GM18861 (cell line): ENCODE measurements at regions not wholly inside any gene's neighbourhood (a gene's known extent, or its start where the extent isn't known, plus 50 kb on each side); places are given as distances from the start of the nearest gene placed in this dataset.
"Not testable (repeated sequence)": the region's sequence is repeated elsewhere in the genome, so short reads cannot be mapped to it uniquely, and the experiment has no call there.

ENCODE experiments used
- ATAC-seq: cut with Tn5 transposase; IDR thresholded peaks from one replicate; pipeline ENCODE4 v1.9.1; 2021; ENCODE audit not compliant: unreplicated experiment

- not testable (repeated sequence) for ATAC-seq
Observed at GRCh38 chr7:153983186-153983585, 69.0 kb upstream of the DPP6 start.

- ATAC-seq = not testable (repeated sequence)
Observed at GRCh38 chr7:153989066-153989627, 63.1 kb upstream of the DPP6 start.

GRCh38 chr7:153989742-153990425, 62.3 kb upstream of the DPP6 start:
- ATAC-seq = not testable (repeated sequence)

- ATAC-seq = not testable (repeated sequence)
Observed at GRCh38 chr7:153991471-153991870, 60.7 kb upstream of the DPP6 start.

GRCh38 chr7:153993402-153993801, 58.8 kb upstream of the DPP6 start:
- not testable (repeated sequence) for ATAC-seq

GRCh38 chr7:153998896-153999295, 53.3 kb upstream of the DPP6 start:
- not testable (repeated sequence) for ATAC-seq
